ENCODE measurements at regions not wholly inside any gene's neighbourhood (a gene's known extent, or its start where the extent isn't known, plus 50 kb on each side); places are given as distances from the start of the nearest gene placed in this dataset.

DNA sequence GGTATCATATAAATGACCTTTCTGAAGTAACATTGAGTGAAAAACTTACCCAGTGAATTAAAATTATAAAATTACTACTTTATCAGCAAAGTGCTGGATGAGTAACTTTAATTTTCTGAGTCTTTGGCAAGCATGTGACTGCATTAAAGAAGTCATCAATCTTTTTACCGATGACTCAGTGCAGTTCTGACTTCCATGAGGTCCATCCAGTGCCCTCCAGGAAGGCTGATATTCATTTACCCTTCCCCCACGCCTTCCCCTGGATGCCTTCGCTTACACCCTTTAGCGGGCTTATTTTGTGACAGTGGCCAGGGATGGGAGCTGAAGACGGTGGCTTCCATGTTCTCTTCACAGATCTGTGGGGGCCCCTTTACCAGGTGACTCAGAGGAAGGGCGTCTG, 572.9 kb upstream of the PFKP start:
- no peak overlapping the region for H3K4me3 ChIP-seq (ENCODE audit: low read length)
- TF ChIP-seq, protein P1, sequence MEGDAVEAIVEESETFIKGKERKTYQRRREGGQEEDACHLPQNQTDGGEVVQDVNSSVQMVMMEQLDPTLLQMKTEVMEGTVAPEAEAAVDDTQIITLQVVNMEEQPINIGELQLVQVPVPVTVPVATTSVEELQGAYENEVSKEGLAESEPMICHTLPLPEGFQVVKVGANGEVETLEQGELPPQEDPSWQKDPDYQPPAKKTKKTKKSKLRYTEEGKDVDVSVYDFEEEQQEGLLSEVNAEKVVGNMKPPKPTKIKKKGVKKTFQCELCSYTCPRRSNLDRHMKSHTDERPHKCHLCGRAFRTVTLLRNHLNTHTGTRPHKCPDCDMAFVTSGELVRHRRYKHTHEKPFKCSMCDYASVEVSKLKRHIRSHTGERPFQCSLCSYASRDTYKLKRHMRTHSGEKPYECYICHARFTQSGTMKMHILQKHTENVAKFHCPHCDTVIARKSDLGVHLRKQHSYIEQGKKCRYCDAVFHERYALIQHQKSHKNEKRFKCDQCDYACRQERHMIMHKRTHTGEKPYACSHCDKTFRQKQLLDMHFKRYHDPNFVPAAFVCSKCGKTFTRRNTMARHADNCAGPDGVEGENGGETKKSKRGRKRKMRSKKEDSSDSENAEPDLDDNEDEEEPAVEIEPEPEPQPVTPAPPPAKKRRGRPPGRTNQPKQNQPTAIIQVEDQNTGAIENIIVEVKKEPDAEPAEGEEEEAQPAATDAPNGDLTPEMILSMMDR (conservative IDR thresholded peaks at IDR 0.05; ENCODE audit: low read length): no peak
- no peak for DNase-seq (ENCODE audit: low read depth)

DNA sequence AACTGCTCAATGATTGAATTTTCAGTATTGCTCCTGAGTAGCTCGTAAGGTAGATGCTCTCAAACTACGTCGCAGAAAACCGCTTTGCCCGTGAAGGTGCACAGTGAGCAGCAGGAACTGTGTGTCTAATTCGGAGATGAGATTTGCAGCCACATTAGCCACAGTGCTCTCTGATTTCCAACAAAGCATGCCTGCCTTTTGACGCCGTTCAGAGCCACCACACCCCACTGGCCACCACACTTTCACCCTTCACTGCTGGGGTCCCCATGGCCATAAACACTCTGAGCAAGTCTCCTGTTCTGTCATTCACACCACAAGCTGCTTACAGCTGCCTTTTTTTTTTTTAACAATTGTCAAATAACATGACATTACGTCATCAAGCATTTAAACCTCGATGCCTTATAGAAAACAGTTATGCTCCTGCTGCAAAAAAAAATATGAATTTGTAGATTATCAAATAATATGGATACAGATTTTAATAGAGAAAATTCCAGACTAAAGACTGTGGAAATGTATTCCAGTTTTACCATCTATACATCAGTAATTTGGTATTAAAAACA, 578.8 kb upstream of the PFKP start:
- TF ChIP-seq, protein P1 (conservative IDR thresholded peaks at IDR 0.05; ENCODE audit: low read length): no peak

DNA sequence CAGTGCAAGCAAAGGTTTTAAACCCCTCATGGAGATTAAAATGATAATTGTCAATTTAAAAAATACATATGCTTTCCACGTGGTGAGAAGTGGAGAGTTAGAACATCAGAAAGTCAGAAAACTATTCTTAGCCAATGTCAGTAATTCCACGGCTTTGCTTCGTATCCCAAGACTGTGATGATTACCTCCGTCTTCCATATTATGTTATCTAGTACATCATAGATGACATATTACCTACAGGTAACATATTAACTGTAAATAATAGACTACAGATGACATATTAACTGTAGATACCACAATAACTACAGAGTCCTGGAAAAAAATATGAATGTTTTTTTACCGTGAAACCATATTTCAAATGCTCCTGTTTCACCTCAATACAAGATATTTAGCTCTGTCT, 579.4 kb upstream of the PFKP start:
- H3K4me3 ChIP-seq (ENCODE audit: low read length): no peak overlapping the region
- TF ChIP-seq, protein P1 (conservative IDR thresholded peaks at IDR 0.05; ENCODE audit: low read length): no peak
- DNase-seq (ENCODE audit: low read depth): no peak

More for the DNA sequence above, 578.8 kb upstream of the PFKP start:
- H3K4me3 ChIP-seq (ENCODE audit: low read length): no peak overlapping the region
- no peak for DNase-seq (ENCODE audit: low read depth)

DNA sequence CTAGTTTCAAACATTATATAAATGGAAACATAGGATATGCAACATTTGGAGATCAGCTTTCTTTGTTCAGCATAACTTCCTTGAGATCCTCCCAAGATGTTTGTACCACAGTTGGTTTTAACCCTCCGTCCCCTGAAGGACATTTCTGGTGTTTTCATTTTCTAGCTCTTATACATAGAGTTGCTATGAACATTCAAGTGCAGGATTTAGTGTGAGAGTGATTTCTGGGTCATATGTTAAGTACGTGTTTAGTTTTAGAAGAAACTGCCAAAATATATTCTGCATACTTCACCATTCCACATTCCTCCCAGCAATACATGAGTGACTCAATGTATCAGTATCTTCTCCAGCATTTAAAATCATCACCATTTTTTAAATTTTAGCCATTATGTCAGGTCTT, 588.7 kb upstream of the PFKP start:
- H3K4me3 ChIP-seq (ENCODE audit: low read length): no peak overlapping the region
- DNase-seq (ENCODE audit: low read depth): no peak
- TF ChIP-seq, protein P1 (conservative IDR thresholded peaks at IDR 0.05; ENCODE audit: low read length): no peak

DNA sequence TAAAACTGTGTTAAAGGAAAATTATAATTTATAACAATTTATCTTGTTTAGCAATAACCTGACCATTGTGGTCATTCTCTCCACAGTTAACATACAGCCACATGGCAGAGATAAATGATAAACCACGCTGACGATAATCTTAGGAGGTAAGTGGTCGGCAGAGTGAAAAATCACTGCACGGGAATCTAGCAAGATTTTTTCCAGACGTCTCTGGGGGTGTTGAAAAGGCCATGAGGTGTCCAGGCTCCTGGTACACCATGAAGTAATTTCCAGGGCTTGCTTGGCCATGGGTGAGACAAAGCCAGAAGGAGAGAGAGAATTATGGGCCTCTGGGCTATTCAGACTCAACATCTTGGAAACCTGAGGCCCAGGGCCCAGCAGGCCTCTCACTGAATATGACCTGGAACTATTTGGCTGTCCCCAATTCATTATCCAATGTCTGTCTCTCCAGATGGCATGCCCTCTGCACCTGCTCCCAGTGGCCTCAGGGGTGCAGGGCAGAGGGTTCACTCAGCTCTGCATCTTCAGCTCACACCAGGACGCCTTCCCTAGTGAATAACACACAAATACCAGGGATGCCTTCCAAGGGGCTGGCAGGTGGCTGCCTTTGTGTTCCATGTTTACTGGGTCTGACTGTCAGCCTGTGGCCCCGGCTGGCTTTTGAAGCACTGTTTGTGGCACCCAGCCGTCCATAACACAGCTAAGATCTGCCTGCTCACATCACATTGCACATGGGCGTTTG, 590.4 kb upstream of the PFKP start:
- TF ChIP-seq, protein P1 (conservative IDR thresholded peaks at IDR 0.05; ENCODE audit: low read length): no peak
- no peak overlapping the region for H3K4me3 ChIP-seq (ENCODE audit: low read length)
- DNase-seq (ENCODE audit: low read depth): no peak

DNA sequence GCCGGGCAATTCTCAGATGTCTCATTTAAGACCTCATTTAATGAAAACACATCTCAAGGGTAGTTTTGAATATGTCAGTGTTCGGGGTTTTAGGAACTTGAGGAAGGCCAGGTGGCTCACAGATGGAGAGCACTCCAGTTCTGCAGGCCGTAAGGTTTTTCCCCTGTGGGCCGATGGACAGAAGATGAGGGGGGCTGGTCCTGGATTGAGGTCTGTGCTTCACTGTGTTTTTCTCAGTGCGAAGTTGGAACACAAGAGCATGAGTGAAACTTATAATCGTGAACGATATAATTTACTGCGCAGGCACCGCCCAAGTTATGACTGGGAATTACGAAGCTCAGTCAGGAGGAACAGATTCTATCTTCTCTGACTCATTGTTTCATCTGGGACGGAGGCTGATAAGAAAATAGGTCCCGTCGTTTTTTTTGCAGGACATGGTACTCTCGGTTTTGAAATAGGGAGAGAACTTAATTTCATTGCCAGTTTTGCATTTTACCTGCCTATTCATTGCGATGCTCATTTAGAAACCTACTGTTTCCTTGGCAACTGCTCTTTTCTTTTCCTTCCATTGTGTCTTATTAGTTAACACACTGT, 591.0 kb upstream of the PFKP start:
- H3K4me3 ChIP-seq (ENCODE audit: low read length): no peak overlapping the region
- DNase-seq (ENCODE audit: low read depth): no peak
- TF ChIP-seq, protein P1 (conservative IDR thresholded peaks at IDR 0.05; ENCODE audit: low read length): no peak

All from AG10803 (cell line).